ENCODE measurements at regions not wholly inside any gene's neighbourhood (a gene's known extent, or its start where the extent isn't known, plus 50 kb on each side); places are given as distances from the start of the nearest gene placed in this dataset.

DNA sequence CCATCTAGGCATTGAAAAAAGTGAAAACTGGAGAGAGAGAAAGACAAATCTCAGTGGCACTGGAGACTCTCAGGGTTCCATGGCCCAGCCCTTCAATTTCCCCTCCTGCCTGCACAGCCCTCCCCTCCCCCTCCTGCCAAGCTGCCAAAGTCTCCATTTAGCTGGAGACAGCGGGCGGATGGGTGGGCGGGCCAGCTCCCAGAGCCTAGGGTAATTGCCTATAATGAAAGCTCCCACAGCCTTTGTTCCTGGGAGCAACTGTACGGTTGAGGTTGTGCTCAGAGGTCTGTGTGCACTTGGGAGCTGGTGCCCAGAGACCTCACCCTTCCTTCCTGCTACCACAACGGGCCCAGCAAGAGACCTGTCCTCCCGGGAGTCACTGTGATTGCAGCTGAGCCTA lies 89.6 kb downstream of the NAV1 start:
- Mint-ChIP-seq H3K27ac (no peak overlapping the region), H3K9me3 (ENCODE audit: insufficient read depth) (no peaks in the 10 kb centered on the region), H3K4me1 (no peaks in the 10 kb centered on the region), H3K27me3 (no peaks in the 10 kb centered on the region), H3K4me3 (no peak overlapping the region)
- ChIA-PET CTCF (interaction anchor here (1.3 kb wide), 1 partner anchor 68 kb away, joined by 3 read pairs; no protein-coding TSS in a partner anchor), POLR2A (interaction anchor here (0.7 kb wide), 1 partner anchor 14 kb away, joined by 3 read pairs; no protein-coding TSS in a partner anchor)
- DNase-seq, result no peak
- Histone ChIP-seq H3K4me2 (replicated peaks; ENCODE audit: low read depth, low read length, poor library complexity, severe bottlenecking) (no peak overlapping the region), H3K4me1 (ENCODE audit: control insufficient read depth in 2 of 2, insufficient read depth in 2 of 2, low read length in 2 of 2) (no peaks in the 10 kb centered on the region), H3K36me3 (replicated peaks in 1 of 2; ENCODE audit: control extremely low read depth in 1 of 2, control insufficient read depth in 1 of 2, extremely low read depth in 1 of 2, insufficient read depth in 2 of 2, low read length in 1 of 2) (no peaks in the 10 kb centered on the region), H4K20me1 (ENCODE audit: control insufficient read depth, insufficient read depth, low read length, poor library complexity, severe bottlenecking) (no peaks in the 10 kb centered on the region), H3K27me3 (replicated peaks in 1 of 4; ENCODE audit: control extremely low read depth in 1 of 4, control insufficient read depth in 3 of 4, insufficient read depth in 4 of 4, low read length in 3 of 4) (no peaks in the 10 kb centered on the region), H3K9ac (ENCODE audit: low read length) (no peak overlapping the region), H3K9me3 (ENCODE audit: control extremely low read depth in 1 of 3, control insufficient read depth in 2 of 3, insufficient read depth in 1 of 3, low read length in 2 of 3) (no peaks in the 10 kb centered on the region), H3K4me3 (ENCODE audit: control extremely low read depth in 1 of 5, extremely low read depth in 1 of 5, insufficient read depth in 1 of 5, low read depth in 2 of 5, low read length in 4 of 5) (no peak overlapping the region), H3K27ac (ENCODE audit: low read length in 2 of 2) (no peak overlapping the region), H2AFZ (ENCODE audit: insufficient read depth, low read depth, low read length, poor library complexity, severe bottlenecking) (no peak overlapping the region), H3K79me2 (ENCODE audit: control insufficient read depth, insufficient read depth, low read length) (no peaks in the 10 kb centered on the region)
- WGBS (ENCODE audit: insufficient coverage), result 72% methylated on average over 6 of the region's 6 CpGs
- no peak for ATAC-seq (ENCODE audit: low read depth)
- intact Hi-C loops (cut with micrococcal nuclease), result no loop called here
- TF ChIP-seq, protein P1, sequence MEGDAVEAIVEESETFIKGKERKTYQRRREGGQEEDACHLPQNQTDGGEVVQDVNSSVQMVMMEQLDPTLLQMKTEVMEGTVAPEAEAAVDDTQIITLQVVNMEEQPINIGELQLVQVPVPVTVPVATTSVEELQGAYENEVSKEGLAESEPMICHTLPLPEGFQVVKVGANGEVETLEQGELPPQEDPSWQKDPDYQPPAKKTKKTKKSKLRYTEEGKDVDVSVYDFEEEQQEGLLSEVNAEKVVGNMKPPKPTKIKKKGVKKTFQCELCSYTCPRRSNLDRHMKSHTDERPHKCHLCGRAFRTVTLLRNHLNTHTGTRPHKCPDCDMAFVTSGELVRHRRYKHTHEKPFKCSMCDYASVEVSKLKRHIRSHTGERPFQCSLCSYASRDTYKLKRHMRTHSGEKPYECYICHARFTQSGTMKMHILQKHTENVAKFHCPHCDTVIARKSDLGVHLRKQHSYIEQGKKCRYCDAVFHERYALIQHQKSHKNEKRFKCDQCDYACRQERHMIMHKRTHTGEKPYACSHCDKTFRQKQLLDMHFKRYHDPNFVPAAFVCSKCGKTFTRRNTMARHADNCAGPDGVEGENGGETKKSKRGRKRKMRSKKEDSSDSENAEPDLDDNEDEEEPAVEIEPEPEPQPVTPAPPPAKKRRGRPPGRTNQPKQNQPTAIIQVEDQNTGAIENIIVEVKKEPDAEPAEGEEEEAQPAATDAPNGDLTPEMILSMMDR (IDR thresholded peaks at IDR 0.05), result no peak
- TF ChIP-seq EZH2 (IDR thresholded peaks at IDR 0.05; ENCODE audit: borderline replicate concordance, insufficient read depth, low read depth, low read length, poor library complexity, severe bottlenecking), result no peak

DNA sequence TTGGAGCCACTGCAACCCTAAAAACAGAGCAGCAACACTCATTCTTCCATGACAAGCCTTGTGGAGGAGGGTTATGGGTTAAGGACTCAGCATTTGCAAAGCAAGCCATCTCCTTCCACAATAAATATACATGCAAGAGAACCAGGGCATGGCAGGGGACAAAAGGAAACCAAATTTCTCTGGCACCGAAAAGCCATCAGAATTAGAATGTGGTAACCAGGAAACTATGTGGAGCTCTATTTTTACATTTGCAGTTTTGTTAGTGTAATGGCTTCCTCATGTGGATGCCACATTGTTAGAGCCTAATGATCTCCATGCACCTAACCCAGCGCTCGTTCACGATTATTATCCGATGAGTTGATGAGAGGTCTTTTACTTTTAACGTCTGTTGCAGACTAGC lies 91.7 kb downstream of the NAV1 start:
- ATAC-seq (ENCODE audit: low read depth) (no peak), DNase-seq (no peak)
- Mint-ChIP-seq H3K27me3 (no peaks in the 10 kb centered on the region), H3K4me3 (no peak overlapping the region), H3K9me3 (ENCODE audit: insufficient read depth) (no peaks in the 10 kb centered on the region), H3K27ac (no peak overlapping the region), H3K4me1 (no peaks in the 10 kb centered on the region)
- H2AFZ ChIP-seq (ENCODE audit: insufficient read depth, low read depth, low read length, poor library complexity, severe bottlenecking), result no peak overlapping the region
- H3K9me3 ChIP-seq (ENCODE audit: control extremely low read depth in 1 of 3, control insufficient read depth in 2 of 3, insufficient read depth in 1 of 3, low read length in 2 of 3), result no peaks in the 10 kb centered on the region
- no peak overlapping the region for H3K4me2 ChIP-seq (replicated peaks; ENCODE audit: low read depth, low read length, poor library complexity, severe bottlenecking)
- intact Hi-C loops (cut with micrococcal nuclease), result no loop called here
- ChIA-PET POLR2A (no interaction called here), CTCF (interaction anchor here (0.6 kb wide), 1 partner anchor 1536 kb away, joined by 4 read pairs; no protein-coding TSS in a partner anchor)
- WGBS (ENCODE audit: insufficient coverage), result 77% methylated on average over 2 of the region's 6 CpGs
- H3K4me3 ChIP-seq (ENCODE audit: control extremely low read depth in 1 of 5, extremely low read depth in 1 of 5, insufficient read depth in 1 of 5, low read depth in 2 of 5, low read length in 4 of 5), result no peak overlapping the region
- H3K79me2 ChIP-seq (ENCODE audit: control insufficient read depth, insufficient read depth, low read length), result no peaks in the 10 kb centered on the region
- H3K36me3 ChIP-seq (replicated peaks in 1 of 2; ENCODE audit: control extremely low read depth in 1 of 2, control insufficient read depth in 1 of 2, extremely low read depth in 1 of 2, insufficient read depth in 2 of 2, low read length in 1 of 2), result no peaks in the 10 kb centered on the region
- H3K27ac ChIP-seq (ENCODE audit: low read length in 2 of 2), result no peak overlapping the region
- no peak for TF ChIP-seq EZH2 (IDR thresholded peaks at IDR 0.05; ENCODE audit: borderline replicate concordance, insufficient read depth, low read depth, low read length, poor library complexity, severe bottlenecking)
- TF ChIP-seq, protein P1 (IDR thresholded peaks at IDR 0.05), result no peak
- no peak overlapping the region for H3K9ac ChIP-seq (ENCODE audit: low read length)
- no peaks in the 10 kb centered on the region for H3K27me3 ChIP-seq (replicated peaks in 1 of 4; ENCODE audit: control extremely low read depth in 1 of 4, control insufficient read depth in 3 of 4, insufficient read depth in 4 of 4, low read length in 3 of 4)
- no peaks in the 10 kb centered on the region for H4K20me1 ChIP-seq (ENCODE audit: control insufficient read depth, insufficient read depth, low read length, poor library complexity, severe bottlenecking)
- H3K4me1 ChIP-seq (ENCODE audit: control insufficient read depth in 2 of 2, insufficient read depth in 2 of 2, low read length in 2 of 2), result no peaks in the 10 kb centered on the region

Data from B cell (primary cell).